ENCODE measurements at regions not wholly inside any gene's neighbourhood (a gene's known extent, or its start where the extent isn't known, plus 50 kb on each side); places are given as distances from the start of the nearest gene placed in this dataset.
"Not testable (repeated sequence)": the region's sequence is repeated elsewhere in the genome, so short reads cannot be mapped to it uniquely, and the experiment has no call there.

DNA sequence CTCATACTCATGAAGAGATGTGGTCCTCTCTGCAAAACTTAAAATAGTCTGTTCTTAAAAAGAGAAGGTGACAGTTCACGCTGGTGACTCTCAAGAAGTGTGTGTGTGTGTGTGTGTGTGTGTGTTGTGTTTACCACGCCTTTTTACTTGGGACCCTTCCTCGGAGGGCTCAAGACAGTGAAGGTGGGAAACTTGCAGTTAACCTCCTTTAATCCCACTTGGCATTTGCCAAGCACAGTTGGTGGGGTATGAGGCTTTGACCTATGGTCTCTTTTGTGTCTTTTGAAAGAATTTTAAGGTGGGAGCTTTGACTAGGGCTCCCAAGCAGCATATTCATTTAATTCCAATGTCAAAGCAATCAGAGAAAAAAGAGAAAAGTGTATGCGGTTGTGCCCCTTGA is 395.8 kb downstream of the TFAP2B start:
- DNase-seq (ENCODE audit: low read depth in 2 of 2): no peak
- Histone ChIP-seq H3K27ac (ENCODE audit: insufficient read depth, low read length) (no peak overlapping the region), H3K9ac (ENCODE audit: insufficient read depth, low read length) (no peak overlapping the region), H3K4me3 (replicated peaks in 1 of 4; ENCODE audit: control extremely low read depth in 1 of 4, insufficient read depth in 1 of 4, low read depth in 3 of 4, low read length in 4 of 4) (no peak overlapping the region), H3K9me3 (ENCODE audit: control insufficient read depth, insufficient read depth, low read depth, low read length) (no peaks in the 10 kb centered on the region), H4K20me1 (ENCODE audit: control insufficient read depth, extremely low read depth, insufficient read depth, low read length) (no peaks in the 10 kb centered on the region), H3K27me3 (ENCODE audit: control insufficient read depth, insufficient read depth, low read length) (no peaks in the 10 kb centered on the region), H3K4me1 (ENCODE audit: control insufficient read depth, extremely low read depth, insufficient read depth, low read length) (no peaks in the 10 kb centered on the region), H3K4me2 (ENCODE audit: extremely low read depth, insufficient read depth, low read length) (no peak overlapping the region), H3K79me2 (ENCODE audit: control insufficient read depth, insufficient read depth, low read length) (no peaks in the 10 kb centered on the region), H3K36me3 (ENCODE audit: control insufficient read depth, insufficient read depth, low read length) (no peaks in the 10 kb centered on the region), H2AFZ (ENCODE audit: low read length) (no peak overlapping the region)
- TF ChIP-seq, protein P1, sequence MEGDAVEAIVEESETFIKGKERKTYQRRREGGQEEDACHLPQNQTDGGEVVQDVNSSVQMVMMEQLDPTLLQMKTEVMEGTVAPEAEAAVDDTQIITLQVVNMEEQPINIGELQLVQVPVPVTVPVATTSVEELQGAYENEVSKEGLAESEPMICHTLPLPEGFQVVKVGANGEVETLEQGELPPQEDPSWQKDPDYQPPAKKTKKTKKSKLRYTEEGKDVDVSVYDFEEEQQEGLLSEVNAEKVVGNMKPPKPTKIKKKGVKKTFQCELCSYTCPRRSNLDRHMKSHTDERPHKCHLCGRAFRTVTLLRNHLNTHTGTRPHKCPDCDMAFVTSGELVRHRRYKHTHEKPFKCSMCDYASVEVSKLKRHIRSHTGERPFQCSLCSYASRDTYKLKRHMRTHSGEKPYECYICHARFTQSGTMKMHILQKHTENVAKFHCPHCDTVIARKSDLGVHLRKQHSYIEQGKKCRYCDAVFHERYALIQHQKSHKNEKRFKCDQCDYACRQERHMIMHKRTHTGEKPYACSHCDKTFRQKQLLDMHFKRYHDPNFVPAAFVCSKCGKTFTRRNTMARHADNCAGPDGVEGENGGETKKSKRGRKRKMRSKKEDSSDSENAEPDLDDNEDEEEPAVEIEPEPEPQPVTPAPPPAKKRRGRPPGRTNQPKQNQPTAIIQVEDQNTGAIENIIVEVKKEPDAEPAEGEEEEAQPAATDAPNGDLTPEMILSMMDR (conservative IDR thresholded peaks at IDR 0.05 in 1 of 2, IDR thresholded peaks at IDR 0.05 in 1 of 2; ENCODE audit: low read depth in 1 of 2, low read length in 2 of 2): no peak
- no peak for TF ChIP-seq EZH2 (IDR thresholded peaks at IDR 0.05; ENCODE audit: low read length, missing control alignments)

DNA sequence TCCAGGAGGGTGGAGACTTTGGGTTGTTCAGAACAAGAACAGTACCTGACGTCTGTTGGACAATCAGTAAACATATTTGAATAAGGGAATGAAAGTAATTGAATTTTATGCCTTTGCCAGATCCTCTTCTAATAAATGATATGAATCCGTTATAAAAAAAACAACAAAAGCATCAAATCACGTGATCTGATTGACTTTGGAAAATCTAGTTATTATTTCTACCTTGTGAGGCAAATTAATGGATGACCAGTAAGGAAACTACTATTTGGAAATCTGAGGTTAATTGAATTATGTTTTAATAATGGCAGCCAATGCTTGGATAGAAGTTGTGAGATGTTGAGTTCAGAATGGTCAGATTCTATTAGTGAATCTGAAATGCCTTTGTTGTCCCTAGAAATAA is 399.5 kb downstream of the TFAP2B start:
- Histone ChIP-seq H3K4me2 (ENCODE audit: extremely low read depth, insufficient read depth, low read length) (no peak overlapping the region), H3K9me3 (ENCODE audit: control insufficient read depth, insufficient read depth, low read depth, low read length) (no peaks in the 10 kb centered on the region), H3K9ac (ENCODE audit: insufficient read depth, low read length) (no peak overlapping the region), H4K20me1 (ENCODE audit: control insufficient read depth, extremely low read depth, insufficient read depth, low read length) (no peaks in the 10 kb centered on the region), H2AFZ (ENCODE audit: low read length) (no peak overlapping the region), H3K79me2 (ENCODE audit: control insufficient read depth, insufficient read depth, low read length) (no peaks in the 10 kb centered on the region), H3K4me3 (replicated peaks in 1 of 4; ENCODE audit: control extremely low read depth in 1 of 4, insufficient read depth in 1 of 4, low read depth in 3 of 4, low read length in 4 of 4) (no peak overlapping the region), H3K36me3 (ENCODE audit: control insufficient read depth, insufficient read depth, low read length) (no peaks in the 10 kb centered on the region), H3K27ac (ENCODE audit: insufficient read depth, low read length) (no peak overlapping the region), H3K4me1 (ENCODE audit: control insufficient read depth, extremely low read depth, insufficient read depth, low read length) (no peaks in the 10 kb centered on the region), H3K27me3 (ENCODE audit: control insufficient read depth, insufficient read depth, low read length) (no peaks in the 10 kb centered on the region)
- no peak for TF ChIP-seq EZH2 (IDR thresholded peaks at IDR 0.05; ENCODE audit: low read length, missing control alignments)
- TF ChIP-seq, protein P1 (conservative IDR thresholded peaks at IDR 0.05 in 1 of 2, IDR thresholded peaks at IDR 0.05 in 1 of 2; ENCODE audit: low read depth in 1 of 2, low read length in 2 of 2): no peak
- no peak for DNase-seq (ENCODE audit: low read depth in 2 of 2)

DNA sequence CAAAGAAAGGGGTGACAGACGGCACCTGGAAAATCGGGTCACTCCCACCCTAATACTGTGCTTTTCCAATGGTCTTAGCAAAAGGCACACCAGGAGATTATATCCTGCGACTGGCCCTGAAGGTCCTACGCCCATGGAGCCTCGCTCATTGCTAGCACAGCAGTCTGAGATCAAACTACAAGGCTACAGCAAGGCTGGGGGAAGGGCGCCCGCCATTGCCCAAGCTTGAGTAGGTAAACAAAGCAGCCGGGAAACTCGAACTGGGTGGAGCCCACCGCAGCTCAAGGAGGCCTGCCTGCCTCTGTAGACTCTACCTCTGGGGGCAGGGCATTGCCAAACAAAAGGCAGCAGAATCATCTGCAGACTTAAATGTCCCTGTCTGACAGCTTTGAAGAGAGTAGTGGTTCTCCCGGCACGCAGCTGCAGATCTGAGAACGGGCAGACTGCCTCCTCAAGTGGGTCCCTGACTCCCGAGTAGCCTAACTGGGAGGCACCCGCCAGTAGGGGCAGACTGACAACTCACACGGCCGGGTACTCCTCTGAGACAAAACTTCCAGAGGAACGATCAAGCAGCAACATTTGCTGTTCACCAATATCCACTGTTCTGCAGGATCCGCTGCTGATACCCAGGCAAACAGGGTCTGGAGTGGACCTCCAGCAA is 406.0 kb downstream of the TFAP2B start:
- not testable (repeated sequence) for H2AFZ ChIP-seq (ENCODE audit: low read length); H3K27ac ChIP-seq (ENCODE audit: insufficient read depth, low read length); H3K4me2 ChIP-seq (ENCODE audit: extremely low read depth, insufficient read depth, low read length); H3K27me3 ChIP-seq (ENCODE audit: control insufficient read depth, insufficient read depth, low read length); H3K4me1 ChIP-seq (ENCODE audit: control insufficient read depth, extremely low read depth, insufficient read depth, low read length); H3K9me3 ChIP-seq (ENCODE audit: control insufficient read depth, insufficient read depth, low read depth, low read length); H3K9ac ChIP-seq (ENCODE audit: insufficient read depth, low read length); H3K79me2 ChIP-seq (ENCODE audit: control insufficient read depth, insufficient read depth, low read length); DNase-seq (ENCODE audit: low read depth in 2 of 2); H4K20me1 ChIP-seq (ENCODE audit: control insufficient read depth, extremely low read depth, insufficient read depth, low read length); H3K4me3 ChIP-seq (replicated peaks in 1 of 4; ENCODE audit: control extremely low read depth in 1 of 4, insufficient read depth in 1 of 4, low read depth in 3 of 4, low read length in 4 of 4); H3K36me3 ChIP-seq (ENCODE audit: control insufficient read depth, insufficient read depth, low read length)
